LHCN-M2 (cell line): ENCODE measurements at regions not wholly inside any gene's neighbourhood (a gene's known extent, or its start where the extent isn't known, plus 50 kb on each side); places are given as distances from the start of the nearest gene placed in this dataset.
"Not testable (repeated sequence)": the region's sequence is repeated elsewhere in the genome, so short reads cannot be mapped to it uniquely, and the experiment has no call there.

Experiments used
- DNase-seq: peaks from one replicate; pipeline ENCODE4 v3.0.0-alpha.2; 2012; ENCODE audit warnings: low read depth

DNA sequence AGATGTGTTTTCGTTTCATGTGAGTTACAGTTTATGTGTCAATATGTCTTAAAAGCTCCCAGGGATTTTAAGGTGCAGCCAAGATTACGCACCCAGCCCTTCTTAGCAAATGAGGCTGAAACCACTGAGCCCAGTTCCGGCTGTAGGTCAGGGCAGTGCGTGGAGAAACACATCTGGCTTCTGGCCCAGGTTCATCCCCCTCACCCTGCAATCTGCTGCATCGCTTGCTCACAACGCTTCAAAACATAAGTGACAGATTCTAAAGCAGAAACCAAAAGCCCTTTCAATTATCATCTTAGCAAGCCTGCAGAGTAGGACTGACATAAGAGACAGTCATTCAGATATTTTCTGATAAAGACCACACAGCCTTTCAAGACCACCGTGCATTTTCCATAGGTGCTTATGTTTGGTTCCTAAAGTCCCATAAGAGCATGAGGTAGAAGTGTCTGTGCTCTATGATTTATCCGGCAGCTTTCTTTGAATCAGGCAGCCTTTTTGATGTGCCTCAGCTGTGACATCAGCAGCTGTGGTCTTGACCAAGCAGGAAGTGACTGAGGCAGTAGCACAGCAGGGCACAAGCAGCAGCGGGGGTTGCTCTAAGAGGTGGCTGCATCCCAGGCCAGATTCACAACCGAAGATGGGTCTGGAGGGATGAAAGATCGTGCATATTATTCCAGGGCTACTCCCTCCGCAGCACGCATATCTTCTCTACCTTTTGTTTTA is 72.1 kb upstream of the LYZL2 start:
- peak; percentile 67 for DNase-seq

DNA sequence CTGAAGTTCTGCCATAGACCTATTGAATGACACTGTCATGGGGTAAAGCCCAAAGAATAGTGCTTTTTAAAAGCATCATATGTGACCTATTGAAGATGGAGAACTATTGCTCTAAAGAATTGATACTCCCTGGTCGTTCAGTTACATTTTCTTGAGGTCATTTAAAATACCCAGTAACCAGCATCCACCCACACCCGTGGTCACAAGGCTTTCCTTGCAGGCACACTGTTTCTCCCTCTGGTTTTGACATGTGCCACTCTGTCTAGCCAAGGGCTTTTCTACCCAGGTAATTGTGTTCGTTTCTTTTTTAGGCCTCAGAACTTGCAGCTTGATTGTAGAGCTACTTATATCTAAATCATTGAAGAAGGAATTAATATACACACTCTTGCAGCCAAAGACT is 68.3 kb upstream of the LYZL2 start:
- no peak for DNase-seq

DNA sequence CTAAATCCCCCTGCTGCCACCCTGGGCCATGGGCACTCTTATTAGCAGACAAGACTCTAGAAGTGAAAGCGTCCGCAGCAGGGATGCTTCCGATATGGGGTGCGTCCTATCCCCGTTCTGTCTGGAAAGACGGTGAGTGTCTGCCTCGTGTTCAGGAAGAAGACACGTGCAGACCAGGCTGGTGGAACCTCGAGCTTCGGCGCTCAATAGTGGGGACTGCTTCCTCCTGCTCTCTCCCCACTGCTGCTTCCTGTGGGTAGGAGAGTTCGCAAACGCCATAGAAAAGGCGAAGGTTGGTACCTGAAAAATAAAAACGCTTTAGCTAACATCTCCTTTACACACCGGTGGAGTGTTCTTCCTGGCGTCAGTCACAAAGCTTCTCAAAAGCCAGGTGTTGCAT is 67.7 kb upstream of the LYZL2 start:
- DNase-seq = not testable (repeated sequence)

DNA sequence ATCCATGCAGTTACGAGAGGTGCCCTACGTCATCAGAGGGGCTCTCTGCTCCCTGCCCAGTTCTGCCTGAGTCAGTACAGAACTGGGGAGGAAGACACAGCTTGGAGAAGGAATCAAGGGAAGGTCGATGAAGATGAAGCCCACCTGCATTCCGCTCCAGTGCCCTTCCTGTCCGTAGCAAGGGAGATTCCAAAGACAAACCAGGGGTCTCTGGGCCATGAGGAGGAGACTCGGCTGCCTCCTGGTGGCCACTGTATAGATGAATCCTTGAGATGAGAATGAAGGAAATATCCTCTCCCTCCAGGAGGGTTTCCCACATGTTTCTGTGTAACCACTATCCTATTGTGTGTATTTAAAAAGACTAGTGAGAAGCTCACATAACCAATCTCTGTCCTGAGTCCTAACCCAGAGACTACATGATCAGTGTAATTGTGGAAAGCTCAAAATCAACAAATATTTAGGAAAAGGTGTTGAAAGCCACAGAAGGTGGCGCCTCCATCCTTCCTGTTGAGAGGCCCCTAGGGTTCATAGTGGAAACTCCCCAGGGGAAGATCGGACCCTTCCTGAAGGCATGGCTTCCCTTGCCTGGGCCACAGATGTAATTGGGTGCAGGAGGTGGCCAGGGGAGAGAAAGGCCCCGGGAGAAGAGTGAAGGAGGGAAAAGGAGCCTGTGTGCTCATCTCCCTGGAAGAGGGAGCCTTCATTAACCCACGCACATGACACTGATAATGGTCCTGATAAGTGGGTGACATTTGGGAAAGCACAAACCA is 67.0 kb upstream of the LYZL2 start:
- DNase-seq = peak; percentile 5

DNA sequence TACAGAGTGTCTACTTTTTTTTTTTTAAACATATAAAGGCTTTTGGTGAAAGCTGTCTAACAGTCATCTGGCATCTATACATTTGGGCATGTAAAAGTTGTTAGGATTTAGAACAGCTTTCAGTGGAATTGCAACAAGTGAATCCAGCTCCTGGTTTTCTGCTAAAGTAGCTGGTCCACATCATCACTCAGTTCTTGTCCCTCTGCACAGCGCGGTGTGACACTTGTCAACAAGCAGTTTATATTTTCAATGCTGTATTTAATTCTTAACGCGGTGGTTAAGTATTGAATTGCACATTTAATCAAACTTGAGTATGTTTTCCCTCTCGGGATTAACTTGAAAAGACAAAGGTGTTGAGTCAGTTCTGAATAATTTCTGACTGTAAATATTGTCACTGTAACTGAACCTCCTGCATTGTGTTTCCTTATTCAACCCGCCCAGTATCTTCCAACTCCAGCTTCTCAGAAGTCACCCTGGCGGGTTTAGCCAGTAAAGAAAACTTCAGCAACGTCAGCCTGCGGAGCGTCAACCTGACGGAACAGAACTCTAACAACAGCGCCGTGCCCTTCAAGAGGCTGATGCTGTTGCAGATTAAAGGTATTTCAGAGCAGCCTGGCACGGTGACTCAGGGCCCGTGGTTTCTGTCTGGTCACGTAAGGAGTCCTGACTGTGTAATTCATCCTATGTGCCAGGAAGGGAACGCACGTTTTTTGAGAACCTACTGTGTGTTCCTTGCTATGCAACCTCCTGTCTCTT is 66.1 kb upstream of the LYZL2 start:
- peak; percentile 69 for DNase-seq

DNA sequence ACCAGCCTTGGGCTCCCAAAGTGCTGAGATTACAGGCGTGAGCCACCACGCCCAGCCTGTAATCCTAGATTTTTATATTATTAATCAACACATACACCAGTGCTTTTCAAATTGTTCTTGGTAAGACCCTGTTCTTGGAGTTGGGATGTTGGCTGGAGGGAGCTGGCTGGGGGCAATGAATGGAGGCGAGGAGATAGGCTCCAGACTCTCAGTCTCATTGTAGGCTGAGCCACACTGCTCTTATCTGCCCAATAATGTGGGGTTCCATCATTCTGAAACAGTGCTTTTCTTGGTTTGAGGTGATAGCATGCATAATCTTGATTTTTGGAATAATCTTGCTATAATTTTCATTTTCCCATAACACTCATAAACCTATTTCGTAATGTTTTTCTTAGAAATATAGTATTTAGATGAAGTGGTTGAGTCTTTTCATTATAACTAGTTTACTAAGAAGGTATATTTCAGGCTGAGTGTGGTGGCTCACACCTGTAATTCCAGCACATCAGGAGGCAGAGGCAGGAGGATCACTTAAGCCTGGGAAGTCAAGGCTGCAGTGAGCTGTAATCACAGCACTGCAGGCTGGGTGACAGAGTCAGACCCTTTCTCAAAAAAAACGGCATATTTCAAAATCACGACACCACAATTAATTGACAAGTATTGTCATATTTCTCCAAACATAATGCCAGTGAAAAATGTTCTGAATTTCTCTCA is 65.1 kb upstream of the LYZL2 start:
- DNase-seq = no peak

DNA sequence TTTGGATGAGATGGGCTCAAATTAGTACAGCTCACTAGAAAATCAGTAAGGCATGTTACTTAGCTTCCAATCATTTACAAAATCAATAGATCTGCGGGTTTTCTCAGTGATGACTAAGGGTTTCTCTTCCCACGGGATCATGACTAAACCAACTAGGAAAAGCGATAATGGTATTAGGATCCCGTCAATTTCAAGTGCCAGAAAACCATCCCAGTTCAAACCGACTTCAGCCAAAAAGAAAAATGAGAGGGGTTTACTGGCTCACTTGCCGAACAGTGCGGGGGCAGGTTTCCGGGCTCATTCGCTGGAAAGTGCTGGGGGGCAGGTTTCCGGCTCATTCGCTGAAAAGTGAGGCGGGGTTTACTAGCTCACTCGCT is 62.1 kb upstream of the LYZL2 start:
- peak; percentile 86 for DNase-seq

DNA sequence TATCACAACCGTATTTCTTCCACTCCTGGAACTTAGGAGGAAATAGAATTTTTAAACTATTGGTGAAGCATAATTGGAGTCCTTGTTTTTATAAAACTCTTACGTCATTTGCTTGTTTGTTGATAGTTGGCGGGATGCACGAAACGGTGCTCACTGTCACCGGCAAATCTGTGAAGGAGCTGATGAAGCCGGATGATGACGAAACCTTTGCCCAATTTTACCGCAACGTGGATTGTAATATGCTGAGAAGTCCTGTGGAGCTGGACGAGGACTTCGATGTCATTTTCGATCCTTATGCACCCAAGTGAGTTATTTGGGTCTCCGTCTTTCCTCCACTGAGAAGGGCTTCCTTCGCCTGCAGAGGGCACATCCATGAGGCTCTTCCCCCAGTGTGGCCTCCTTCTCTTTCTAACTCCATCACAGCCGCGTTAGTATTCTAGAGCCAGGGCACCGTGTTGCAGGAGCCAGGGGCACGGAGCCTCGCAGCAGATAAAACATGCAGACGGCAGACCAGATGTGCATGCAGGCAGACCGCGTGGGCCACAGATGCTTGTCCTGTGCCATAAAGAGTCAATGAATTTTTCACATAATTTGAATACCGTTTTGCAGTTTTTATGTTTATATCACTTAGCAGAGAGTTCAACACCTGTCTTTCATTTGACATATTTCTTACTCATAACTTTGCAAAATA is 61.5 kb upstream of the LYZL2 start:
- not testable (repeated sequence) for DNase-seq

DNA sequence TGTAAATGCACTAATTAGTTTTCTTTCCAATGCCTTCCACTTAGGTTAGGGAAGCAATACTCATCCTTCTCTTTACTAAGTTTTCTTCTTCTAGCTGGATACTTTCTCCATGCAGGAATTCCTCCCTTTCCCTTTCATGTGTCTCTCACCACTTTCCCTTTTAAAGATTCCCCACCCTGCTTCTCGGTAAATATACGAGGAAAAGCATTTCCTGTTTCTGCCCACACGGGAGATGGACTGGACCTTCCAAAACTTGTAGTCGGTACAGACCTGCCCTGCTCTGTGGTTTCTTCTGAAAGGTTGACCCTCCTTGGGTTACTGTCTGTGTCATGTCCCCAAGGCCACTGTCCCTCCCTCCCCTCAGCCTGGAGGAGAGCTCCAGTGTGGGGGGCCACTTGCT is 58.9 kb upstream of the LYZL2 start:
- no peak for DNase-seq

DNA sequence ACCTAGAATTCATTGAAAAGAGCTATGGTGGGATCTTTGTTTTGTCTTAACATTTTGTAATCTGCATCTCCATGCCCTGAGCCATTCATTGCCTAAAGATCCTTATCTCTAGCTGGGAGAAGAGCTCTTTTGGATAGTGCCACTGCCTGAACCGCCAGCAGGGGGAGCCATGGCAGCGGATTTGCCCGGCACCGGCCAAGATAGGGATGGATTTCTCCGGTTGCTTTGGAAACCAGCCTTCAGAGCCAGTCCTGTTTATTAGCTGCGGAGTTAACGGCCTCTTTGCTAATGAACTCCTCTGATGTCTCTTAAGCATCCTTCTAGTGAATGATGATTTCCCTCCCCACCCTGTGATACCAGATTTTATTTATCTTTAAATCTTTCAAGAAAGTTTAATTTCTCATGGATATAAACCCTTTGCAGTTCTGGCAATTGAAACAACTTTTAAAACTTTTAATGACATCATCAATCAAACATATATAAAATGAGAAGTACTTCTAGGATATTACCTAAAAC is 58.2 kb upstream of the LYZL2 start:
- DNase-seq = peak; percentile 70

DNA sequence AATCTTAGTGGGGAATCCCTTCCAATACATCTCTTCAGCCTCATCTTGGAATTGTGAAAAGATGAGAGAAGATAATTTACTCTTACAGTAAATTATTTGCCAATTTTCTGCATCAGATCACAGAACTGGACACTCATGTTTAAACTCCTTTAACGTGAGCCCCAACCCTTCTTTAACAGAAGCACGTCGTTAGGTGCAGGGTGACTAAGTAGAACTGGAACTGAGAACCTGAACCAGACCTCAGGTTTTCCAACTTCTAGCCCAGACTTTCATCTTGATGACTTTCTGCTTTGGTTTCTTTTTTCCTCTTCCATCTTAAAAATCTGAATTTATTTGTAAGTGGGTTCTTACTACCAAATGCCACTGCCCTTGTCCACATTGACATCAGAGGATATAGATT is 57.2 kb upstream of the LYZL2 start:
- no peak for DNase-seq

DNA sequence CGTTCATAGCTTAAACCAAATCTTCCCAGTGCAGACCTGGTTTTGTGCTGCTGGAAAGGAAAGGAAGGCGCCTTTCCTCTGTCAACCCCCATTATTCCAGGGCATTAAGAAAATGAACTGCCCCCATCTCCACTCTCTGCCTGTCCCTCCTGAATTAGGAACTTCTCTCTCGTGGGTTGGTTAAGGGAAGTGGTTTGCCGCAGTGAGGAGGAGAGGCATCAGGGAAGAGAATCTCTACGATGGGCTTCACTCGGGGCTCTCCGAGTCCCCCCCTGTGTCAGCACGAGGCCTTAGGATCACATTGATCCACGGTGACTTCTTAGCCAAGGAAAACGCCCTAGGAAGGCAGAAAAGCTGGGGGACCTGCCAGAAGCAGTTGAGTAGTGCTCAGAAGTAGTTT is 53.9 kb upstream of the LYZL2 start:
- no peak for DNase-seq

DNA sequence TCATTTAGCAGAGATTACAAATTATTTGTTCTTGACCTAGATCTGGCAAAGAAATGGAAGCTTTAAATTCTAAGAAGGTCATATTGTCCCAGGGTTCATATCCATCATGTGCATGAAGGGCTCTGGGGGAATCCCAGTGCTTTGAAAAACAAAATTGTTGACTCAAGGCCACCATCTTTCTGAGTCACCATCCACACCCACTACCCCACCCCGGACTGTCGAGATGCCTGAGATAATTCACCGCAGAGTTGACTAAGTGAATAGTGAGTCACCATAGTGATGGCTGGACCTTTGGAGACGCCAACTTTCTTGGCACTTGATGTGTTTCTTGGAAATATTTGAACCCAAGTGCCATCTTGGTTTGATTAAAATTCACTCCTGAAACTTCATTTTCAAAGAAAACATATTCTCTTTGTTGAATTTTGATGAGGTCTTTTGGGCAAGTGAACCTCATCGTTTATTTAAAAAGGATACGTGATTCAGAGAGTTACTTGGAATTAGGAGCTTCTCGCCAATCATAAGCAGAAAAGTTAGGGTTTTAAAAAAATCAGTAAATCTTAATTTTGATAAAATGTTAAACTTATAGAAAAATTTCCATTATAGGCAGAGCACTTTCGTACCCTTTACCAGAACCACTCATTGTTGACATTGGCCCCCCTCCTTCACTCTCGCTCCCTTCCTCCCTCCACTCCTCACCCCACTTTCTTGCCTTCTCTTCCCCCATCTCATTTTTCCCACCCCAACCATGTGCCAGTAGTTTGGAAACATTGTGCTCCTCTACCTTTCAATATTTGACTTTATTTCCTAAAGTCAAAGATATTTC is 53.0 kb upstream of the LYZL2 start:
- peak; percentile 97 for DNase-seq

DNA sequence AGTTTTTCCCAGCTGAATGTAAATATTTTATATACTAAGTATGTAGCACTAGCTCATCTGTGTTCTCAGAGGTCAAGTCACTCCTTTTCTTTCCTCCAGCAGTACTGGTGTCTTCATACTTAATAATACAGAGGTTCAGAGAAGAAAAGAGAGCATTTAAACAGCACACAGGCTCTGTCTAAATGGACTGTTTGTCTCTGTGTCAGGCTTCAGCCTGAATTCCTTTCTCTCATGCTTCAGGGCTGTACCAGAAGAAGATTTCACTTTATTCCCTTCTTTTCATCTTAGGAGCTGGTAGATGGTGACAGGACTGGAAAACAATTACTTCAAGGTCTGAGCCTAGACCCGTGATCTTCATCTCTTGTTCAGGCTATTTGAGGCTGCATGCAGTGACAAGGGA is 51.4 kb upstream of the LYZL2 start:
- DNase-seq = no peak
